ENCODE measurements at regions not wholly inside any gene's neighbourhood (a gene's known extent, or its start where the extent isn't known, plus 50 kb on each side); places are given as distances from the start of the nearest gene placed in this dataset.

DNA sequence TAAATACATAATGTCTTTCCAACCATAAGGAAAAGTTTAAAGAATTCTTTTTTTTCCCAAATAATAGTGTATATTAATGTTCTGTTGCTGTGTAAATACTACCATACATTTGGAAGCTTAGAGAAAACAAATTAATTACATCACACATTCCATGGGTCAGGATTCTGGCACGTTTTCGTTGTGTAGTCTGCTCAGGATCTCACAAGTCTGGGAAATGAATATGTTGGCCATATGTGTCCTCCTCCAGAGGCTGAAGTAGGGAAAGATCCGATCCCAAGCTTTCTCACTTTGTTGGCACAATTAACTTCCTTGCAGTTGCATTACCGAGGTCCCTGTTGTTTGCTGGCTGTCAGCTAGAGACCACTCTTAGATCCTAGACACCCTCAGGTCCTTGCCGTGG, 83.9 kb downstream of the RPRM start:
- TF ChIP-seq, protein P1, sequence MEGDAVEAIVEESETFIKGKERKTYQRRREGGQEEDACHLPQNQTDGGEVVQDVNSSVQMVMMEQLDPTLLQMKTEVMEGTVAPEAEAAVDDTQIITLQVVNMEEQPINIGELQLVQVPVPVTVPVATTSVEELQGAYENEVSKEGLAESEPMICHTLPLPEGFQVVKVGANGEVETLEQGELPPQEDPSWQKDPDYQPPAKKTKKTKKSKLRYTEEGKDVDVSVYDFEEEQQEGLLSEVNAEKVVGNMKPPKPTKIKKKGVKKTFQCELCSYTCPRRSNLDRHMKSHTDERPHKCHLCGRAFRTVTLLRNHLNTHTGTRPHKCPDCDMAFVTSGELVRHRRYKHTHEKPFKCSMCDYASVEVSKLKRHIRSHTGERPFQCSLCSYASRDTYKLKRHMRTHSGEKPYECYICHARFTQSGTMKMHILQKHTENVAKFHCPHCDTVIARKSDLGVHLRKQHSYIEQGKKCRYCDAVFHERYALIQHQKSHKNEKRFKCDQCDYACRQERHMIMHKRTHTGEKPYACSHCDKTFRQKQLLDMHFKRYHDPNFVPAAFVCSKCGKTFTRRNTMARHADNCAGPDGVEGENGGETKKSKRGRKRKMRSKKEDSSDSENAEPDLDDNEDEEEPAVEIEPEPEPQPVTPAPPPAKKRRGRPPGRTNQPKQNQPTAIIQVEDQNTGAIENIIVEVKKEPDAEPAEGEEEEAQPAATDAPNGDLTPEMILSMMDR (IDR thresholded peaks at IDR 0.05), result no peak
- no peak for TF ChIP-seq EZH2 (IDR thresholded peaks at IDR 0.05; ENCODE audit: borderline replicate concordance, insufficient read depth, low read depth, low read length, poor library complexity, severe bottlenecking)
